Gastrocnemius medialis (tissue), 4 donors: ENCODE measurements at regions not wholly inside any gene's neighbourhood (a gene's known extent, or its start where the extent isn't known, plus 50 kb on each side); places are given as distances from the start of the nearest gene placed in this dataset.

Source experiments
- ATAC-seq, 2 donors: fragments of 150-250 bp; one replicate each; pipeline ENCODE4 v1.9.1; 2016
- DNase-seq, 2 donors: peaks; one replicate each; pipeline ENCODE4 v3.0.0-alpha.2; 2019
- H3K27ac ChIP-seq, 4 donors: fragments of 200-600 bp; sonication (generic); 1 replicate in 1 of 4; 2 replicates in 3 of 4; pipeline ENCODE4 v1.5.1; 2016 to 2018; ENCODE audit warnings: mild to moderate bottlenecking in 2 of 4, moderate library complexity in 1 of 4
- H3K27me3 ChIP-seq, 3 donors: fragments of 200-600 bp; sonication (generic) in 2 of 3; 1 replicate in 1 of 3; 2 replicates in 2 of 3; pipeline versions ENCODE4 v1.5.1 to v1.6.0; 2016 to 2019; ENCODE audit warnings: mild to moderate bottlenecking in 1 of 3, moderate library complexity in 1 of 3
- H3K36me3 ChIP-seq, 2 donors: fragments of 200-600 bp; sonication (generic) in 1 of 2; one replicate each; pipeline ENCODE4 v1.5.1; 2017 to 2018
- H3K4me1 ChIP-seq, 2 donors: fragments of 200-600 bp; sonication (generic) in 1 of 2; one replicate each; pipeline ENCODE4 v1.5.1; 2016 to 2017; ENCODE audit warnings: mild to moderate bottlenecking in 2 of 2
- H3K4me3 ChIP-seq, 4 donors: fragments of 200-600 bp; sonication (generic) in 3 of 4; 1 replicate in 1 of 4; 2 replicates in 3 of 4; pipeline ENCODE4 v1.5.1; 2016 to 2019; ENCODE audit warnings: mild to moderate bottlenecking in 2 of 4
- H3K9me3 ChIP-seq, 3 donors: fragments of 200-600 bp; sonication (generic) in 2 of 3; 1 replicate in 1 of 3; 2 replicates in 2 of 3; pipeline ENCODE4 v1.5.1; 2016 to 2019
- POLR2A ChIP-seq, 2 donors: fragments of 450-650 bp; IDR thresholded peaks; one replicate each; pipeline ENCODE4 v1.6.1; 2017; ENCODE audit warnings: antibody characterized with exemption in 2 of 2, mild to moderate bottlenecking in 2 of 2, moderate library complexity in 2 of 2
- in situ Hi-C, 4 donors: fragments of 200-750 bp; cut with MboI; loops; one replicate each; pipeline versions ENCODE4 v1.15.0 to v1.8.0; 2017; ENCODE audit warnings: low sequenced_read_pairs in 4 of 4
- intact Hi-C: fragments of 100-400 bp; cut with DNase I; formaldehyde crosslinking; loops from one replicate; pipeline ENCODE4 v1.15.1; 2023; ENCODE audit warnings: low total_unique reads
- TF ChIP-seq, protein P1 (sequence below), 5 experiments: fragments of 450-650 bp in 3 of 5; fragments of 200-600 bp in 2 of 5; sonication (generic) in 2 of 5; IDR thresholded peaks in 4 of 5; conservative IDR thresholded peaks in 1 of 5; 1 replicate in 4 of 5; 2 replicates in 1 of 5; pipeline ENCODE4 v1.5.1; 2016 to 2019; ENCODE audit warnings: antibody characterized with exemption in 5 of 5, mild to moderate bottlenecking in 3 of 5, moderate library complexity in 3 of 5

- H3K4me1 ChIP-seq = no peaks in the 10 kb centered on the region
- intact Hi-C loops (no loop called here), in situ Hi-C loops (no loop called here)
- H3K27me3 ChIP-seq = peaks cover 0 to 4% (median 3%) of the 10 kb centered on the region in 3 donors
- DNase-seq = no peak
- no peak overlapping the region for H3K27ac ChIP-seq
- no peak overlapping the region for H3K4me3 ChIP-seq
- TF ChIP-seq, protein P1, sequence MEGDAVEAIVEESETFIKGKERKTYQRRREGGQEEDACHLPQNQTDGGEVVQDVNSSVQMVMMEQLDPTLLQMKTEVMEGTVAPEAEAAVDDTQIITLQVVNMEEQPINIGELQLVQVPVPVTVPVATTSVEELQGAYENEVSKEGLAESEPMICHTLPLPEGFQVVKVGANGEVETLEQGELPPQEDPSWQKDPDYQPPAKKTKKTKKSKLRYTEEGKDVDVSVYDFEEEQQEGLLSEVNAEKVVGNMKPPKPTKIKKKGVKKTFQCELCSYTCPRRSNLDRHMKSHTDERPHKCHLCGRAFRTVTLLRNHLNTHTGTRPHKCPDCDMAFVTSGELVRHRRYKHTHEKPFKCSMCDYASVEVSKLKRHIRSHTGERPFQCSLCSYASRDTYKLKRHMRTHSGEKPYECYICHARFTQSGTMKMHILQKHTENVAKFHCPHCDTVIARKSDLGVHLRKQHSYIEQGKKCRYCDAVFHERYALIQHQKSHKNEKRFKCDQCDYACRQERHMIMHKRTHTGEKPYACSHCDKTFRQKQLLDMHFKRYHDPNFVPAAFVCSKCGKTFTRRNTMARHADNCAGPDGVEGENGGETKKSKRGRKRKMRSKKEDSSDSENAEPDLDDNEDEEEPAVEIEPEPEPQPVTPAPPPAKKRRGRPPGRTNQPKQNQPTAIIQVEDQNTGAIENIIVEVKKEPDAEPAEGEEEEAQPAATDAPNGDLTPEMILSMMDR (IDR thresholded peaks at IDR 0.05 in 4 of 5, conservative IDR thresholded peaks at IDR 0.05 in 1 of 5) = no peak
- TF ChIP-seq POLR2A (IDR thresholded peaks at IDR 0.05) = no peak
- no peak for ATAC-seq
- H3K9me3 ChIP-seq = no peaks in the 10 kb centered on the region
- H3K36me3 ChIP-seq = no peaks in the 10 kb centered on the region
Observed at GRCh38 chr12:113678223-113679119, 206.8 kb upstream of the LHX5 start.

DNA sequence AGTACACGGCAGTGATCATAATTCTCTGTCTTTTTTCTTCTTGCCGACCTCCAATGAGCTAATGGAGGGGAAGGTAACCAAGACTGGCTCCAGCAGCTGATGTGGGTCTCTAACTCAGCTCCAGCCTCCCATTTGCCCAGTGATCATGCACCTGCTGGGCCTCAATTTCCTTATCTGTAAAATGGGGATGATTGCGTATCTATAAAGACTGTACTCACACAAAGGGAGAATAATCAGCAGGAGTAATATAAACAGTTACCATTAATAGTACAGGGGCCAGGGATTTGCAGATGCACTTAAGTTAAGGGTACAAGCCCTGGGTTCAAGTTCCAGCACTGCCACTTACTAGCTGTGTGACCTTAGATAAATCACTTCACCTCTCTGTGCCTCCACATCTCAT is 204.9 kb upstream of the LHX5 start:
- TF ChIP-seq POLR2A (IDR thresholded peaks at IDR 0.05) = no peak
- TF ChIP-seq, protein P1 (IDR thresholded peaks at IDR 0.05 in 4 of 5, conservative IDR thresholded peaks at IDR 0.05 in 1 of 5) = no peak
- no peak for DNase-seq
- Histone ChIP-seq H3K9me3 (no peaks in the 10 kb centered on the region), H3K27ac (no peak overlapping the region), H3K4me1 (no peaks in the 10 kb centered on the region), H3K36me3 (no peaks in the 10 kb centered on the region), H3K27me3 (peaks cover 3 to 8% (median 4%) of the 10 kb centered on the region in 3 donors), H3K4me3 (no peak overlapping the region)
- intact Hi-C loops = no loop called here
- in situ Hi-C loops = no loop called here
- no peak for ATAC-seq

- no peaks in the 10 kb centered on the region for H3K9me3 ChIP-seq
- no peak overlapping the region for H3K4me3 ChIP-seq
- peaks cover 3 to 9% (median 4%) of the 10 kb centered on the region in 3 donors for H3K27me3 ChIP-seq
- DNase-seq = no peak
- TF ChIP-seq, protein P1 (IDR thresholded peaks at IDR 0.05 in 4 of 5, conservative IDR thresholded peaks at IDR 0.05 in 1 of 5) = no peak
- no peak for TF ChIP-seq POLR2A (IDR thresholded peaks at IDR 0.05)
- intact Hi-C loops = no loop called here
- no peaks in the 10 kb centered on the region for H3K36me3 ChIP-seq
- ATAC-seq = no peak
- H3K27ac ChIP-seq = no peak overlapping the region
- H3K4me1 ChIP-seq = no peaks in the 10 kb centered on the region
- in situ Hi-C loops = no loop called here
Observed at GRCh38 chr12:113676117-113676516, 204.4 kb upstream of the LHX5 start.

DNA sequence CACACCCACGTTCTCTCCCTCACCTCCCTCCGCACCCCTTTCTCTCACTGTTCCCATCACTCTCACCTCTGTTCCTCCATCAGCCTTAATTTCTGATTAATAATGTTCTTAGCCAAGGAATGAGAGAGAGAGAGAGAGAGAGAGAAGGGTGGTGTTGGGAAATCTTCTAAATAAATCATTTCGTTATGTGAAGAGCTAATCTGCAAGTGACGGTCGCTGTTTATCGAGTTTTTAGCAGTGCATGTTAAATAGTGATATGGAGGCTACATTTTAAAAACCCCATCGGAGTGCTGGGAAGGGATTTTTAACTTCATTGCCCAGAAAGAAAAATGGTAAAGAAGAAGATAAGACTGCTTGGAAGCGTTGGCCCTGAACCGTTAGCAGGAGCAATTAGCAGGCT is 203.3 kb upstream of the LHX5 start:
- Histone ChIP-seq H3K27me3 (peaks cover 4 to 9% (median 4%) of the 10 kb centered on the region in 3 donors), H3K9me3 (no peaks in the 10 kb centered on the region), H3K4me3 (no peak overlapping the region), H3K4me1 (no peaks in the 10 kb centered on the region), H3K27ac (no peak overlapping the region), H3K36me3 (no peaks in the 10 kb centered on the region)
- in situ Hi-C loops = no loop called here
- TF ChIP-seq, protein P1 (IDR thresholded peaks at IDR 0.05 in 4 of 5, conservative IDR thresholded peaks at IDR 0.05 in 1 of 5) = no peak
- TF ChIP-seq POLR2A (IDR thresholded peaks at IDR 0.05) = no peak
- ATAC-seq = no peak
- no peak for DNase-seq
- intact Hi-C loops = no loop called here
